ENCODE measurements at regions not wholly inside any gene's neighbourhood (a gene's known extent, or its start where the extent isn't known, plus 50 kb on each side); places are given as distances from the start of the nearest gene placed in this dataset.

DNA sequence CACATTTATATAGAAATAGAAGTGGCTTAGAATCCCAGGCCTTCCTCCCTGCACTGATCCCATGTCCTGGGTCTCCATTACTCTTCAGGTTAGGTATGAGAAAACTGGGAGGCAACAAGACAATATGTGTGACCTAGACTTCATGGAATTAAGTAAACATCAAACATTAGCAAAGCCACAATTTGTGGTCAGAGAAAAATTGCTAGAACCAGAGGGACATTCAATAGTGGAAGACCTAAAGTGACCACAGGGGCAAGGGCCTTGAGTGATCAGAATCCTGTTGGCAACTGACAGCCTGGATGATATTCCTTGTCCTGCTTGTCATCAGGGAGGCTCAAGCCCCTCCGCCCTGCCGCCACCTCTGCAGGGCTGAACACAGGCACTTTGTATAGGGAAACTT is 322.8 kb upstream of the CTNNB1 start:
- no peak for DNase-seq
- peaks cover 24 to 29% of the 10 kb centered on the region in 2 donors for H3K4me1 ChIP-seq
- intact Hi-C loops (cut with DNase I), result no loop called here
- no peaks in the 10 kb centered on the region for H3K27me3 ChIP-seq
- no peaks in the 10 kb centered on the region for H3K9me3 ChIP-seq
- H3K4me3 ChIP-seq (replicated peaks in 1 of 3), result no peak overlapping the region
- TF ChIP-seq CTCF (IDR thresholded peaks at IDR 0.05) (no peak), POLR2A (IDR thresholded peaks at IDR 0.05) (no peak)
- H3K36me3 ChIP-seq, result no peaks in the 10 kb centered on the region
- 98% methylated on average over 2 of the region's 2 CpGs for WGBS, 2 donors
- H3K27ac ChIP-seq, result no peak overlapping the region

GRCh38 chr3:40877631-40878463 is 321.5 kb upstream of the CTNNB1 start:
- intact Hi-C loops (cut with DNase I), result no loop called here
- DNase-seq, result peak; percentile 79 to 83
- TF ChIP-seq POLR2A (IDR thresholded peaks at IDR 0.05), result no peak
- H3K27me3 ChIP-seq, result no peaks in the 10 kb centered on the region
- WGBS, 2 donors, result 3 to 11% methylated on average over 11 of the region's 11 CpGs
- no peaks in the 10 kb centered on the region for H3K9me3 ChIP-seq
- H3K27ac ChIP-seq, result peak overlapping the region; percentile 75 to 82 (median 80)
- no peaks in the 10 kb centered on the region for H3K36me3 ChIP-seq
- peaks cover 24 to 29% of the 10 kb centered on the region in 2 donors for H3K4me1 ChIP-seq
- H3K4me3 ChIP-seq (replicated peaks in 1 of 3), result no peak overlapping the region

DNA sequence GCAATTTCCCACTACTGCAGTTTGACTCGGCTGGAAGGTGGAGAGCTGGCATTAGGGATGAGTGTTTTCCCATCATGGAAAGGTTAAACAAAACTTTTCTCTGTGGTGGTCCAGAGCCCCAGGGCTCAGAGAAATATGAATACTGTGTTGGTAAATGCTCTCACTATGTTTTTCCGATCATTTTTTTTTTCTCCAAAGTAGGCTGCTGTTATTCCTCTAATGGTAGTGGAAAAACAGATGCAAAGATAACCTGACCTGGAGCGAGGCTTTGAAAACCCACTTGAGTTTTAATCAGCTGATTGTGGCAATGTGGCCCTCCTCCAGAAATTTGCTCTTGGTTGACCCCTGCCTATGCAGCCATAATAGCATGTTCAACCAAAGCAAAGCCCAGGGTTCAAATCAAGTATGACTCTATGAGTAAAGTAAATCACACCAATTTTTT is 320.8 kb upstream of the CTNNB1 start:
- H3K27me3 ChIP-seq, result no peaks in the 10 kb centered on the region
- peak overlapping the region; percentile 75 to 82 (median 80) for H3K27ac ChIP-seq
- WGBS, 2 donors, result 16 to 22% methylated on average over 3 of the region's 3 CpGs
- TF ChIP-seq POLR2A (IDR thresholded peaks at IDR 0.05), result no peak
- no peak for TF ChIP-seq CTCF (IDR thresholded peaks at IDR 0.05)
- DNase-seq, result peak; percentile 32 to 34
- no peaks in the 10 kb centered on the region for H3K9me3 ChIP-seq
- intact Hi-C loops (cut with DNase I), result no loop called here
- no peaks in the 10 kb centered on the region for H3K36me3 ChIP-seq
- no peak overlapping the region for H3K4me3 ChIP-seq (replicated peaks in 1 of 3)
- peaks cover 24 to 29% of the 10 kb centered on the region in 2 donors for H3K4me1 ChIP-seq

GRCh38 chr3:40885430-40885829 is 313.9 kb upstream of the CTNNB1 start:
- no peak overlapping the region for H3K27ac ChIP-seq
- TF ChIP-seq CTCF (IDR thresholded peaks at IDR 0.05), result no peak
- TF ChIP-seq POLR2A (IDR thresholded peaks at IDR 0.05), result no peak
- WGBS, 2 donors, result 87 to 96% methylated on average over 5 of the region's 5 CpGs
- H3K4me3 ChIP-seq (replicated peaks in 1 of 3), result no peak overlapping the region
- H3K4me1 ChIP-seq, result no peaks in the 10 kb centered on the region
- no peaks in the 10 kb centered on the region for H3K27me3 ChIP-seq
- H3K9me3 ChIP-seq, result no peaks in the 10 kb centered on the region
- H3K36me3 ChIP-seq, result no peaks in the 10 kb centered on the region
- DNase-seq, result no peak
- intact Hi-C loops (cut with DNase I), result no loop called here

GRCh38 chr3:40886660-40887425 is 312.5 kb upstream of the CTNNB1 start:
- 85 to 91% methylated on average over 8 of the region's 8 CpGs for WGBS, 2 donors
- no peak overlapping the region for H3K27ac ChIP-seq
- H3K4me1 ChIP-seq, result no peaks in the 10 kb centered on the region

More at GRCh38 chr3:40886660-40887425, 312.5 kb upstream of the CTNNB1 start:
- Histone ChIP-seq H3K27me3 (no peaks in the 10 kb centered on the region), H3K9me3 (no peaks in the 10 kb centered on the region), H3K4me3 (replicated peaks in 1 of 3) (no peak overlapping the region), H3K36me3 (no peaks in the 10 kb centered on the region)
- intact Hi-C loops (cut with DNase I), result no loop called here
- TF ChIP-seq POLR2A (IDR thresholded peaks at IDR 0.05) (no peak), CTCF (IDR thresholded peaks at IDR 0.05) (no peak)
- no peak for DNase-seq

All from thyroid gland (tissue), 4 donors.